Activated B cell treated with CpG ODN at 0.5 μM for 24 hours (primary cell): ENCODE measurements at regions not wholly inside any gene's neighbourhood (a gene's known extent, or its start where the extent isn't known, plus 50 kb on each side); places are given as distances from the start of the nearest gene placed in this dataset.

Experiments used
- ATAC-seq: fragments of 200-7000 bp; cut with Tn5 transposase; one replicate; pipeline ENCODE4 v1.10.0; 2021; ENCODE audit warnings: low read depth, mild to moderate bottlenecking, moderate library complexity
- CTCF ChIA-PET: fragments of 350-600 bp; sonication (Branson Sonifier 250); formaldehyde crosslinking; loops from one replicate; lab custom pipeline; 2021; ENCODE audit warnings: antibody characterized with exemption; lab: Charles Lee
- POLR2A ChIA-PET: fragments of 350-600 bp; sonication (Branson Sonifier 250); formaldehyde crosslinking; loops from one replicate; lab custom pipeline; 2021; ENCODE audit warnings: antibody characterized with exemption; lab: Charles Lee
- DNase-seq: peaks from one replicate; pipeline ENCODE4 v3.0.0; 2022
- H3K27ac Mint-ChIP-seq: one replicate; pipeline ENCODE4 v1.8.0; 2020; ENCODE audit warnings: mixed read lengths
- H3K27me3 Mint-ChIP-seq: one replicate; pipeline ENCODE4 v1.8.0; 2021; ENCODE audit warnings: mixed read lengths
- H3K36me3 Mint-ChIP-seq: one replicate; pipeline ENCODE4 v1.8.0; 2021; ENCODE audit warnings: low read depth, mixed read lengths
- H3K4me1 Mint-ChIP-seq: one replicate; pipeline ENCODE4 v1.8.0; 2021; ENCODE audit warnings: mixed read lengths
- H3K4me3 Mint-ChIP-seq: one replicate; pipeline ENCODE4 v1.8.0; 2020; ENCODE audit warnings: mild to moderate bottlenecking, mixed read lengths
- H3K9me3 Mint-ChIP-seq: one replicate; pipeline ENCODE4 v1.8.0; 2020; ENCODE audit warnings: mixed read lengths
- CTCF ChIP-seq: fragments of 200-600 bp; IDR thresholded peaks from one replicate; pipeline ENCODE4 v1.8.0; 2022; ENCODE audit warnings: antibody characterized with exemption, mild to moderate bottlenecking
- intact Hi-C: fragments of 100-400 bp; cut with micrococcal nuclease; formaldehyde crosslinking; loops from one replicate; pipeline ENCODE4 v1.15.1; 2024

- DNase-seq (no peak), ATAC-seq (no peak)
- intact Hi-C loops = no loop called here
- H3K27me3 Mint-ChIP-seq = peaks cover 10% of the 10 kb centered on the region
- peaks cover 8% of the 10 kb centered on the region for H3K4me1 Mint-ChIP-seq
- H3K36me3 Mint-ChIP-seq = no peaks in the 10 kb centered on the region
- POLR2A ChIA-PET = interaction anchor here (0.7 kb wide), 1 partner anchor 85 kb away, joined by 3 read pairs; no protein-coding TSS in a partner anchor
- H3K4me3 Mint-ChIP-seq = no peak overlapping the region
- no peak overlapping the region for H3K27ac Mint-ChIP-seq
- TF ChIP-seq CTCF = no peak
- CTCF ChIA-PET = no interaction called here
- H3K9me3 Mint-ChIP-seq = no peaks in the 10 kb centered on the region
These were observed 121.8 kb upstream of the WNT4 start for GRCh38 chr1:22264464-22265341.

GRCh38 chr1:22266141-22266540 lies 123.2 kb upstream of the WNT4 start:
- no peak overlapping the region for H3K4me3 Mint-ChIP-seq
- POLR2A ChIA-PET = interaction anchor here (0.7 kb wide), 1 partner anchor 16 kb away, joined by 8 read pairs; no protein-coding TSS in a partner anchor

GRCh38 chr1:22267413-22268175 lies 124.7 kb upstream of the WNT4 start:
- DNase-seq (no peak), ATAC-seq (no peak)
- no peaks in the 10 kb centered on the region for H3K36me3 Mint-ChIP-seq
- no peak overlapping the region for H3K27ac Mint-ChIP-seq
- peaks cover 3% of the 10 kb centered on the region for H3K4me1 Mint-ChIP-seq
- CTCF ChIA-PET = no interaction called here
- intact Hi-C loops = no loop called here
- no peak for TF ChIP-seq CTCF
- POLR2A ChIA-PET = interaction anchor here (0.6 kb wide), 1 partner anchor 26 kb away, joined by 6 read pairs; no protein-coding TSS in a partner anchor
- no peak overlapping the region for H3K4me3 Mint-ChIP-seq
- no peaks in the 10 kb centered on the region for H3K9me3 Mint-ChIP-seq
- H3K27me3 Mint-ChIP-seq = peaks cover 10% of the 10 kb centered on the region

More at GRCh38 chr1:22266141-22266540, 123.2 kb upstream of the WNT4 start:
- no peak for TF ChIP-seq CTCF
- H3K4me1 Mint-ChIP-seq = peaks cover 8% of the 10 kb centered on the region
- H3K27ac Mint-ChIP-seq = no peak overlapping the region
- CTCF ChIA-PET = no interaction called here
- H3K27me3 Mint-ChIP-seq = peaks cover 10% of the 10 kb centered on the region
- H3K9me3 Mint-ChIP-seq = no peaks in the 10 kb centered on the region
- DNase-seq = no peak
- intact Hi-C loops = no loop called here
- H3K36me3 Mint-ChIP-seq = no peaks in the 10 kb centered on the region
- no peak for ATAC-seq

- CTCF ChIA-PET = no interaction called here
- Mint-ChIP-seq H3K4me3 (no peak overlapping the region), H3K9me3 (no peaks in the 10 kb centered on the region), H3K4me1 (no peaks in the 10 kb centered on the region), H3K27ac (no peak overlapping the region), H3K36me3 (no peaks in the 10 kb centered on the region), H3K27me3 (peaks cover 10% of the 10 kb centered on the region)
- DNase-seq (no peak), ATAC-seq (no peak)
- POLR2A ChIA-PET = no interaction called here
- no peak for TF ChIP-seq CTCF
- intact Hi-C loops = no loop called here
These were observed 125.4 kb upstream of the WNT4 start for GRCh38 chr1:22268327-22268726.
